HEK293 (cell line): ENCODE measurements at regions not wholly inside any gene's neighbourhood (a gene's known extent, or its start where the extent isn't known, plus 50 kb on each side); places are given as distances from the start of the nearest gene placed in this dataset.
"Not testable (repeated sequence)": the region's sequence is repeated elsewhere in the genome, so short reads cannot be mapped to it uniquely, and the experiment has no call there.

Experiments used
- ATF2 ChIP-seq: fragments of 450-650 bp; formaldehyde crosslinking; IDR thresholded peaks from 2 replicates; pipeline ENCODE4 v1.5.1; 2016; ENCODE audit warnings: missing biosample characterization, missing genetic modification characterization, low read depth
- CTCF ChIP-seq: fragments of 450-650 bp; formaldehyde crosslinking; IDR thresholded peaks from 2 replicates; pipeline ENCODE4 v1.5.1; 2016; ENCODE audit warnings: missing biosample characterization, missing genetic modification characterization
- REST ChIP-seq: fragments of 450-650 bp; formaldehyde crosslinking; IDR thresholded peaks from 2 replicates; pipeline ENCODE4 v1.5.1; 2016; ENCODE audit warnings: missing biosample characterization, missing genetic modification characterization
- SETDB1 ChIP-seq: IDR thresholded peaks from one replicate; pipeline ENCODE4 v1.6.1; 2017; ENCODE audit warnings: mild to moderate bottlenecking, low read length, moderate library complexity, mixed read lengths; ENCODE audit not compliant: insufficient read length
- ZBTB10 ChIP-seq: fragments of 450-650 bp; formaldehyde crosslinking; IDR thresholded peaks from 2 replicates; pipeline ENCODE4 v1.5.1; 2016; ENCODE audit warnings: missing biosample characterization, missing genetic modification characterization
- ZBTB49 ChIP-seq: fragments of 450-650 bp; formaldehyde crosslinking; IDR thresholded peaks from 2 replicates; pipeline ENCODE4 v1.5.1; 2016; ENCODE audit warnings: missing biosample characterization, missing genetic modification characterization, low read depth
- ZNF121 ChIP-seq: fragments of 450-650 bp; formaldehyde crosslinking; IDR thresholded peaks from 2 replicates; pipeline ENCODE4 v1.5.1; 2016; ENCODE audit warnings: missing biosample characterization, missing genetic modification characterization
- ZNF146 ChIP-seq: fragments of 450-650 bp; formaldehyde crosslinking; IDR thresholded peaks from 2 replicates; pipeline ENCODE4 v1.5.1; 2016; ENCODE audit warnings: missing biosample characterization, missing genetic modification characterization
- ZNF26 ChIP-seq: fragments of 450-650 bp; formaldehyde crosslinking; IDR thresholded peaks from 2 replicates; pipeline ENCODE4 v1.5.1; 2016; ENCODE audit warnings: missing biosample characterization, missing genetic modification characterization
- ZNF274 ChIP-seq, 2 experiments: fragments of 200-500 bp in 1 of 2; fragments of 450-650 bp in 1 of 2; sonication (Bioruptor generic) in 1 of 2; formaldehyde crosslinking in 1 of 2; IDR thresholded peaks; 2 replicates each; pipeline versions ENCODE4 v1.5.1 to v1.6.1; 2014 to 2016; ENCODE audit warnings: borderline replicate concordance in 1 of 2, inconsistent platforms in 1 of 2, low read length in 1 of 2, missing biosample characterization in 1 of 2, missing genetic modification characterization in 1 of 2
- ZNF660 ChIP-seq: fragments of 450-650 bp; IDR thresholded peaks from 2 replicates; pipeline ENCODE4 v1.5.1; 2018; ENCODE audit warnings: missing biosample characterization, mild to moderate bottlenecking, missing genetic modification characterization

- not testable (repeated sequence) for TF ChIP-seq ZBTB49 (tag by site-specific recombination); ZNF274 (IDR thresholded peaks at IDR 0.05; ENCODE audit: low read length); ZNF274 (tag by site-specific recombination; IDR thresholded peaks at IDR 0.05; ENCODE audit: borderline replicate concordance); CTCF (tag by site-specific recombination); ZNF121 (tag by site-specific recombination); ZNF146; ZNF660 (tag by site-specific recombination); REST (tag by site-specific recombination); ZNF26 (tag by site-specific recombination); ZBTB10 (tag by site-specific recombination); ATF2; SETDB1
Observed at GRCh38 chr14:105731221-105731985, 205.0 kb downstream of the TMEM121 start.
